ENCODE measurements at regions not wholly inside any gene's neighbourhood (a gene's known extent, or its start where the extent isn't known, plus 50 kb on each side); places are given as distances from the start of the nearest gene placed in this dataset.
"Not testable (repeated sequence)": the region's sequence is repeated elsewhere in the genome, so short reads cannot be mapped to it uniquely, and the experiment has no call there.

GRCh38 chr5:106435185-106435584, 1235.6 kb downstream of the EFNA5 start:
- in situ Hi-C loops (cut with HindIII; ENCODE audit: low pct_unique_long_range_greater_than_20kb, low sequenced_read_pairs), result no loop called here
- no peak for DNase-seq (ENCODE audit: low read depth)

- DNase-seq (ENCODE audit: low read depth); in situ Hi-C loops (cut with HindIII; ENCODE audit: low pct_unique_long_range_greater_than_20kb, low sequenced_read_pairs): not testable (repeated sequence)
These were observed 1240.0 kb downstream of the EFNA5 start for GRCh38 chr5:106430733-106431132.

- DNase-seq (ENCODE audit: low read depth), result no peak
- in situ Hi-C loops (cut with HindIII; ENCODE audit: low pct_unique_long_range_greater_than_20kb, low sequenced_read_pairs), result no loop called here
These were observed 1247.4 kb downstream of the EFNA5 start for GRCh38 chr5:106423109-106423897.

- no peak for DNase-seq (ENCODE audit: low read depth)
- in situ Hi-C loops (cut with HindIII; ENCODE audit: low pct_unique_long_range_greater_than_20kb, low sequenced_read_pairs), result no loop called here
These were observed 1250.6 kb downstream of the EFNA5 start for GRCh38 chr5:106420102-106420501.

GRCh38 chr5:106418196-106418595, 1252.5 kb downstream of the EFNA5 start:
- DNase-seq (ENCODE audit: low read depth), result no peak
- in situ Hi-C loops (cut with HindIII; ENCODE audit: low pct_unique_long_range_greater_than_20kb, low sequenced_read_pairs), result no loop called here

GRCh38 chr5:106417566-106417965, 1253.2 kb downstream of the EFNA5 start:
- in situ Hi-C loops (cut with HindIII; ENCODE audit: low pct_unique_long_range_greater_than_20kb, low sequenced_read_pairs), result no loop called here
- no peak for DNase-seq (ENCODE audit: low read depth)

GRCh38 chr5:106417163-106417562, 1253.6 kb downstream of the EFNA5 start:
- DNase-seq (ENCODE audit: low read depth), result no peak
- in situ Hi-C loops (cut with HindIII; ENCODE audit: low pct_unique_long_range_greater_than_20kb, low sequenced_read_pairs), result no loop called here

- peak; percentile 26 for DNase-seq (ENCODE audit: low read depth)
- in situ Hi-C loops (cut with HindIII; ENCODE audit: low pct_unique_long_range_greater_than_20kb, low sequenced_read_pairs), result no loop called here
These were observed 1255.2 kb downstream of the EFNA5 start for GRCh38 chr5:106415541-106415940.

- in situ Hi-C loops (cut with HindIII; ENCODE audit: low pct_unique_long_range_greater_than_20kb, low sequenced_read_pairs), result no loop called here
- DNase-seq (ENCODE audit: low read depth), result no peak
These were observed 1256.4 kb downstream of the EFNA5 start for GRCh38 chr5:106414342-106414741.

GRCh38 chr5:106412606-106413005, 1258.1 kb downstream of the EFNA5 start:
- in situ Hi-C loops (cut with HindIII; ENCODE audit: low pct_unique_long_range_greater_than_20kb, low sequenced_read_pairs), result no loop called here
- no peak for DNase-seq (ENCODE audit: low read depth)

GRCh38 chr5:106408570-106408969, 1262.2 kb downstream of the EFNA5 start:
- in situ Hi-C loops (cut with HindIII; ENCODE audit: low pct_unique_long_range_greater_than_20kb, low sequenced_read_pairs), result no loop called here
- no peak for DNase-seq (ENCODE audit: low read depth)

GRCh38 chr5:106408141-106408540, 1262.6 kb downstream of the EFNA5 start:
- no peak for DNase-seq (ENCODE audit: low read depth)
- in situ Hi-C loops (cut with HindIII; ENCODE audit: low pct_unique_long_range_greater_than_20kb, low sequenced_read_pairs), result no loop called here

GRCh38 chr5:106401561-106401960, 1269.2 kb downstream of the EFNA5 start:
- no peak for DNase-seq (ENCODE audit: low read depth)
- in situ Hi-C loops (cut with HindIII; ENCODE audit: low pct_unique_long_range_greater_than_20kb, low sequenced_read_pairs), result no loop called here

GRCh38 chr5:106399391-106399790, 1271.3 kb downstream of the EFNA5 start:
- in situ Hi-C loops (cut with HindIII; ENCODE audit: low pct_unique_long_range_greater_than_20kb, low sequenced_read_pairs), result no loop called here
- peak; percentile 59 for DNase-seq (ENCODE audit: low read depth)

- peak; percentile 72 for DNase-seq (ENCODE audit: low read depth)
- in situ Hi-C loops (cut with HindIII; ENCODE audit: low pct_unique_long_range_greater_than_20kb, low sequenced_read_pairs), result no loop called here
These were observed 1273.0 kb downstream of the EFNA5 start for GRCh38 chr5:106397700-106398099.

GRCh38 chr5:106393276-106393675, 1277.5 kb downstream of the EFNA5 start:
- DNase-seq (ENCODE audit: low read depth), result no peak
- in situ Hi-C loops (cut with HindIII; ENCODE audit: low pct_unique_long_range_greater_than_20kb, low sequenced_read_pairs), result no loop called here

GRCh38 chr5:106392766-106393165, 1278.0 kb downstream of the EFNA5 start:
- no peak for DNase-seq (ENCODE audit: low read depth)
- in situ Hi-C loops (cut with HindIII; ENCODE audit: low pct_unique_long_range_greater_than_20kb, low sequenced_read_pairs), result no loop called here

- in situ Hi-C loops (cut with HindIII; ENCODE audit: low pct_unique_long_range_greater_than_20kb, low sequenced_read_pairs); DNase-seq (ENCODE audit: low read depth): not testable (repeated sequence)
These were observed 1283.0 kb downstream of the EFNA5 start for GRCh38 chr5:106387767-106388166.

GRCh38 chr5:106386287-106386686, 1284.5 kb downstream of the EFNA5 start:
- in situ Hi-C loops (cut with HindIII; ENCODE audit: low pct_unique_long_range_greater_than_20kb, low sequenced_read_pairs), result no loop called here
- DNase-seq (ENCODE audit: low read depth), result no peak

- no peak for DNase-seq (ENCODE audit: low read depth)
- in situ Hi-C loops (cut with HindIII; ENCODE audit: low pct_unique_long_range_greater_than_20kb, low sequenced_read_pairs), result no loop called here
These were observed 1290.0 kb downstream of the EFNA5 start for GRCh38 chr5:106380736-106381135.

Measured in Caki2 (cell line).